LNCaP clone FGC (cell line): ENCODE measurements at regions not wholly inside any gene's neighbourhood (a gene's known extent, or its start where the extent isn't known, plus 50 kb on each side); places are given as distances from the start of the nearest gene placed in this dataset.

ENCODE experiments used
- DNase-seq: peaks from one replicate; pipeline ENCODE4 v3.0.0-alpha.2; 2011; ENCODE audit warnings: low read depth
- H3K4me3 ChIP-seq: 2 replicates; pipeline ENCODE4 v1.5.1; 2011; ENCODE audit warnings: mild to moderate bottlenecking, low read depth, low read length, control low read depth
- TF ChIP-seq, protein P1 (sequence below): IDR thresholded peaks from 2 replicates; pipeline ENCODE4 v1.5.1; 2012; ENCODE audit warnings: mild to moderate bottlenecking; ENCODE audit not compliant: control insufficient read depth, insufficient read depth; ENCODE audit errors: extremely low read depth

DNA sequence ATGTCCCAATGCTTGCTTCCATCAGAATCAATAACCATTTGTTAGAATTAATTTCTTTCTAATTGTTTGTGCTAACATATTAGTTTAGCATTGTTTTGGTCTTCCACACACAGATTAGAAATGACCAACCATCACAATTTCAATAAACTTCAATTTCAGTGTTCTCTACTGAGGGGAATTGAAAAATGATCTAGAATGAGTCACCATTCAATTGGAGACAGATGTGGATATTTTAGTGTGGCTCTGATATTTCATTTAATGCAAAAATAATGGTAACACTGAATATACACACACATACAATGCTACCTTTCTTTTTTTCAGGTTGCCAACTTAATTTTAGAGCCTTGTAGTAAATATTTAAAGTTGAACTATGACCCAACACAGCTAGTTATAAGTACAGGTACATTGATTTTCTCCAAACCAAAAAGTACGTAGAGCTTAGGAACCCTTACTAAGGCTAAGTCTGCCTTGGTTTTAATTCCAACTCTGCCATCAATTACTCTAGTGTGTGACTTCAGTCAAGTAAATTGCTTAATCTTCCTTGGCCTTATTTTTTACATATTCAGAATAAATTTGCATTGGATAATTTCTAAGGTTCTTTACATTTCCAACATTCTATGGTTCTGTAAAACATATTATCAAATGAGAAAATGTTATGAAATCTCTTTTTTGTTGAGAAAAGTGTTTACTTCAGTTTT lies 143.9 kb downstream of the DMRTA1 start:
- H3K4me3 ChIP-seq, result no peak overlapping the region
- DNase-seq, result no peak
- TF ChIP-seq, protein P1, sequence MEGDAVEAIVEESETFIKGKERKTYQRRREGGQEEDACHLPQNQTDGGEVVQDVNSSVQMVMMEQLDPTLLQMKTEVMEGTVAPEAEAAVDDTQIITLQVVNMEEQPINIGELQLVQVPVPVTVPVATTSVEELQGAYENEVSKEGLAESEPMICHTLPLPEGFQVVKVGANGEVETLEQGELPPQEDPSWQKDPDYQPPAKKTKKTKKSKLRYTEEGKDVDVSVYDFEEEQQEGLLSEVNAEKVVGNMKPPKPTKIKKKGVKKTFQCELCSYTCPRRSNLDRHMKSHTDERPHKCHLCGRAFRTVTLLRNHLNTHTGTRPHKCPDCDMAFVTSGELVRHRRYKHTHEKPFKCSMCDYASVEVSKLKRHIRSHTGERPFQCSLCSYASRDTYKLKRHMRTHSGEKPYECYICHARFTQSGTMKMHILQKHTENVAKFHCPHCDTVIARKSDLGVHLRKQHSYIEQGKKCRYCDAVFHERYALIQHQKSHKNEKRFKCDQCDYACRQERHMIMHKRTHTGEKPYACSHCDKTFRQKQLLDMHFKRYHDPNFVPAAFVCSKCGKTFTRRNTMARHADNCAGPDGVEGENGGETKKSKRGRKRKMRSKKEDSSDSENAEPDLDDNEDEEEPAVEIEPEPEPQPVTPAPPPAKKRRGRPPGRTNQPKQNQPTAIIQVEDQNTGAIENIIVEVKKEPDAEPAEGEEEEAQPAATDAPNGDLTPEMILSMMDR, result no peak

GRCh38 chr9:22595805-22596204 lies 149.2 kb downstream of the DMRTA1 start:
- no peak for DNase-seq
- TF ChIP-seq, protein P1, result no peak
- no peak overlapping the region for H3K4me3 ChIP-seq

DNA sequence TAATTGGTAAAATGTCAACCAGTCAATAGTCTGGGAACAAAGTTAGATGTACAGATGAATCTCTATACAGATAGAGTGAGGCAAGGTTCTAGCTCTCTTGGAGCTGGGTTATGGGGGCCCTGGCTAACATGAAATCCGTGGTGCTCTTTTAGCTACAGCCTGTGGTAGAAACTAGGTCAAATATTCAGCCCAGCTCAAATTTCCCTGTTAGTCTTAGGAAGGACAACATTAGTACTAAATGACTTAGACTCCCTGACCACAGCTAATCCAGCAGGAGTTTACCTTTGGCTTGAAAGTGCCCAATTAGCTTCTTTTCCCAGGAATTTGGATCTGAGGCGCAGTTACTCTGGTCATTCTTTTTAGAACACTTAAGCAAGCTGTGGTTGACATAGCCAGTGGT lies 170.5 kb downstream of the DMRTA1 start:
- no peak for DNase-seq
- no peak overlapping the region for H3K4me3 ChIP-seq
- TF ChIP-seq, protein P1, result no peak

DNA sequence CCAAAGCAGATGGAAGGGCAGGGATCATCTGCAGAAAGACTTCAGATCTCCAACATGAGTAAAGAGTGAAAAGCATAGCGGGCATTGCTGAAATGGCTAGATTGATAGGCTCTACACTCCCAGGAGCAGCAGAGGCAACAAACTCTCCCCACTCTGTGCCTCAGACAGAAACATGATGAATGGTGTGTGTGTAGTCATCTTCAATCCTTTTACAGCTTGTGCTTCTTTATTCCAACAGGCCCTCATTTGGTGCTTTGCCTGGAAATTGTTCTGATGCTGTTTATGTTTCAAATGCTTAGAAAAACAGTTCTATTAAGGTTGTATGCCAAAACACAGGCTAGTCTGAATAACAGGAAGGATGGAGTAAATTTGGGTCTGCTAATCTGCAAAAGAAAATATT lies 176.2 kb downstream of the DMRTA1 start:
- no peak overlapping the region for H3K4me3 ChIP-seq
- DNase-seq, result no peak
- TF ChIP-seq, protein P1, result no peak

DNA sequence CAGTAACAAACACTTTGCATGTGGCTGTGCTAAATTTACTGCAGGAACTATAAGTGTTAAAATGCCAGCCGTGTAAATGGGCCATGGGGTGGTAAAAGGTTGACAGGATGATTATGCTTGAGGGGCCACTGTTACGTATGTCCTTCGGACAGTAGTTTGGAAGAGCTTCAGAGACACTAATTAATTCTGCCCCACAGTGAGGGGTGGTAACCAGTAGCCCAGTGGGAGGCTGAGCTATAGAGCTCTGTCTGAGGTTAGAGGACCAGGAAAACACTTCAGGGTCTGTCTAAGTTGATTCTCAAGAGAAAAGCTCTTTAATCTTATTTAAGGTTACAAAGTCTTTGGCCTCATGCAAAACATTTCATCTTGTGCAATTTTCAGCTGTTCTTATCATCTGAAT lies 176.6 kb downstream of the DMRTA1 start:
- TF ChIP-seq, protein P1, result no peak
- H3K4me3 ChIP-seq, result no peak overlapping the region
- no peak for DNase-seq

GRCh38 chr9:22625540-22625939 lies 178.9 kb downstream of the DMRTA1 start:
- DNase-seq, result no peak
- H3K4me3 ChIP-seq, result no peak overlapping the region
- TF ChIP-seq, protein P1, result no peak

DNA sequence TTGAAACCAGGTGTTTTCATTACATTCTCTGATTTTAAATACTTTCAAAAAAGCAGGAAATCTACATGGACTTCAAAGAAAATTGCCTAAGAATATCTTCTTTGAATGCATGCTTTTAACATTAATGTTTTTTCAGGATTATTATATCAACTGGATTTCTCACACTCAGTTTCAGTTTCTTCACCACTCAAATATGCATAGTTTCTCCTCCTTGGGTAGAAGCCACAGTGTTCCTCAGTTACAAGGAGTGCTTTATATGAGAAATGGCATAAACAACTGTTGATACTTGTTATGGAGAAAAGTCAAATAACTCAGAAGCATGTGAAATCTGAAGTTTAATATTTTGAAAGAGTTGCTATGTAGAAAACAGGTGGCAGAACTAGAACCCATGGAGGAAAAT lies 196.9 kb downstream of the DMRTA1 start:
- no peak for DNase-seq

More for the DNA sequence above, 196.9 kb downstream of the DMRTA1 start:
- no peak overlapping the region for H3K4me3 ChIP-seq
- TF ChIP-seq, protein P1, result no peak
